ENCODE measurements at regions not wholly inside any gene's neighbourhood (a gene's known extent, or its start where the extent isn't known, plus 50 kb on each side); places are given as distances from the start of the nearest gene placed in this dataset.
"Not testable (repeated sequence)": the region's sequence is repeated elsewhere in the genome, so short reads cannot be mapped to it uniquely, and the experiment has no call there.

- no peaks in the 10 kb centered on the region for H3K4me1 ChIP-seq (ENCODE audit: control insufficient read depth in 1 of 2, insufficient read depth in 2 of 2, low read length in 2 of 2)
- no peak overlapping the region for H3K27ac ChIP-seq (ENCODE audit: low read length)
- H3K27me3 ChIP-seq (ENCODE audit: low read depth, low read length) = no peaks in the 10 kb centered on the region
- H3K36me3 ChIP-seq (ENCODE audit: control insufficient read depth in 1 of 2, insufficient read depth in 2 of 2, low read length in 2 of 2) = no peaks in the 10 kb centered on the region
- H3K4me3 ChIP-seq (ENCODE audit: low read depth in 1 of 2, low read length in 2 of 2) = no peak overlapping the region
- H3K9me3 ChIP-seq (ENCODE audit: control insufficient read depth in 1 of 2, low read length in 2 of 2) = no peaks in the 10 kb centered on the region
Observed at GRCh38 chr21:16199539-16199938, 469.8 kb downstream of the USP25 start.

GRCh38 chr21:16201718-16202117 lies 471.9 kb downstream of the USP25 start:
- no peaks in the 10 kb centered on the region for H3K36me3 ChIP-seq (ENCODE audit: control insufficient read depth in 1 of 2, insufficient read depth in 2 of 2, low read length in 2 of 2)
- no peaks in the 10 kb centered on the region for H3K27me3 ChIP-seq (ENCODE audit: low read depth, low read length)
- no peak overlapping the region for H3K27ac ChIP-seq (ENCODE audit: low read length)
- no peaks in the 10 kb centered on the region for H3K4me1 ChIP-seq (ENCODE audit: control insufficient read depth in 1 of 2, insufficient read depth in 2 of 2, low read length in 2 of 2)
- no peaks in the 10 kb centered on the region for H3K9me3 ChIP-seq (ENCODE audit: control insufficient read depth in 1 of 2, low read length in 2 of 2)
- H3K4me3 ChIP-seq (ENCODE audit: low read depth in 1 of 2, low read length in 2 of 2) = no peak overlapping the region

- H3K27me3 ChIP-seq (ENCODE audit: low read depth, low read length) = no peaks in the 10 kb centered on the region
- no peak overlapping the region for H3K4me3 ChIP-seq (ENCODE audit: low read depth in 1 of 2, low read length in 2 of 2)
- no peaks in the 10 kb centered on the region for H3K36me3 ChIP-seq (ENCODE audit: control insufficient read depth in 1 of 2, insufficient read depth in 2 of 2, low read length in 2 of 2)
- no peak overlapping the region for H3K27ac ChIP-seq (ENCODE audit: low read length)
- no peaks in the 10 kb centered on the region for H3K9me3 ChIP-seq (ENCODE audit: control insufficient read depth in 1 of 2, low read length in 2 of 2)
- no peaks in the 10 kb centered on the region for H3K4me1 ChIP-seq (ENCODE audit: control insufficient read depth in 1 of 2, insufficient read depth in 2 of 2, low read length in 2 of 2)
Observed at GRCh38 chr21:16205527-16205926, 475.7 kb downstream of the USP25 start.

GRCh38 chr21:16211339-16212303 lies 481.8 kb downstream of the USP25 start:
- H3K27me3 ChIP-seq (ENCODE audit: low read depth, low read length) = no peaks in the 10 kb centered on the region
- H3K4me1 ChIP-seq (ENCODE audit: control insufficient read depth in 1 of 2, insufficient read depth in 2 of 2, low read length in 2 of 2) = peaks cover 0 to 5% of the 10 kb centered on the region in 2 donors
- H3K36me3 ChIP-seq (ENCODE audit: control insufficient read depth in 1 of 2, insufficient read depth in 2 of 2, low read length in 2 of 2) = no peaks in the 10 kb centered on the region
- H3K4me3 ChIP-seq (ENCODE audit: low read depth in 1 of 2, low read length in 2 of 2) = no peak overlapping the region
- no peaks in the 10 kb centered on the region for H3K9me3 ChIP-seq (ENCODE audit: control insufficient read depth in 1 of 2, low read length in 2 of 2)
- H3K27ac ChIP-seq (ENCODE audit: low read length) = peak overlapping the region; percentile 64

GRCh38 chr21:16213518-16213917 lies 483.7 kb downstream of the USP25 start:
- no peaks in the 10 kb centered on the region for H3K36me3 ChIP-seq (ENCODE audit: control insufficient read depth in 1 of 2, insufficient read depth in 2 of 2, low read length in 2 of 2)
- peaks cover 0 to 5% of the 10 kb centered on the region in 2 donors for H3K4me1 ChIP-seq (ENCODE audit: control insufficient read depth in 1 of 2, insufficient read depth in 2 of 2, low read length in 2 of 2)
- no peak overlapping the region for H3K27ac ChIP-seq (ENCODE audit: low read length)
- H3K4me3 ChIP-seq (ENCODE audit: low read depth in 1 of 2, low read length in 2 of 2) = no peak overlapping the region
- no peaks in the 10 kb centered on the region for H3K27me3 ChIP-seq (ENCODE audit: low read depth, low read length)
- no peaks in the 10 kb centered on the region for H3K9me3 ChIP-seq (ENCODE audit: control insufficient read depth in 1 of 2, low read length in 2 of 2)

GRCh38 chr21:16215193-16215592 lies 485.4 kb downstream of the USP25 start:
- peaks cover 0 to 5% of the 10 kb centered on the region in 2 donors for H3K4me1 ChIP-seq (ENCODE audit: control insufficient read depth in 1 of 2, insufficient read depth in 2 of 2, low read length in 2 of 2)
- H3K36me3 ChIP-seq (ENCODE audit: control insufficient read depth in 1 of 2, insufficient read depth in 2 of 2, low read length in 2 of 2) = peaks cover 0 to 4% of the 10 kb centered on the region in 2 donors
- no peak overlapping the region for H3K27ac ChIP-seq (ENCODE audit: low read length)
- H3K4me3 ChIP-seq (ENCODE audit: low read depth in 1 of 2, low read length in 2 of 2) = no peak overlapping the region
- no peaks in the 10 kb centered on the region for H3K27me3 ChIP-seq (ENCODE audit: low read depth, low read length)
- no peaks in the 10 kb centered on the region for H3K9me3 ChIP-seq (ENCODE audit: control insufficient read depth in 1 of 2, low read length in 2 of 2)

- Histone ChIP-seq H3K9me3 (ENCODE audit: control insufficient read depth in 1 of 2, low read length in 2 of 2) (no peaks in the 10 kb centered on the region), H3K36me3 (ENCODE audit: control insufficient read depth in 1 of 2, insufficient read depth in 2 of 2, low read length in 2 of 2) (peaks cover 0 to 4% of the 10 kb centered on the region in 2 donors), H3K27me3 (ENCODE audit: low read depth, low read length) (no peaks in the 10 kb centered on the region), H3K27ac (ENCODE audit: low read length) (no peak overlapping the region), H3K4me1 (ENCODE audit: control insufficient read depth in 1 of 2, insufficient read depth in 2 of 2, low read length in 2 of 2) (peaks cover 0 to 5% of the 10 kb centered on the region in 2 donors), H3K4me3 (ENCODE audit: low read depth in 1 of 2, low read length in 2 of 2) (no peak overlapping the region)
Observed at GRCh38 chr21:16215663-16216183, 485.9 kb downstream of the USP25 start.

GRCh38 chr21:16216288-16216962 lies 486.6 kb downstream of the USP25 start:
- Histone ChIP-seq H3K4me3 (ENCODE audit: low read depth in 1 of 2, low read length in 2 of 2) (no peak overlapping the region), H3K9me3 (ENCODE audit: control insufficient read depth in 1 of 2, low read length in 2 of 2) (no peaks in the 10 kb centered on the region), H3K27ac (ENCODE audit: low read length) (no peak overlapping the region), H3K27me3 (ENCODE audit: low read depth, low read length) (no peaks in the 10 kb centered on the region), H3K36me3 (ENCODE audit: control insufficient read depth in 1 of 2, insufficient read depth in 2 of 2, low read length in 2 of 2) (peaks cover 0 to 4% of the 10 kb centered on the region in 2 donors), H3K4me1 (ENCODE audit: control insufficient read depth in 1 of 2, insufficient read depth in 2 of 2, low read length in 2 of 2) (peaks cover 0 to 3% of the 10 kb centered on the region in 2 donors)

GRCh38 chr21:16218682-16219343 lies 489.0 kb downstream of the USP25 start:
- no peak overlapping the region for H3K27ac ChIP-seq (ENCODE audit: low read length)
- H3K27me3 ChIP-seq (ENCODE audit: low read depth, low read length) = no peaks in the 10 kb centered on the region
- H3K36me3 ChIP-seq (ENCODE audit: control insufficient read depth in 1 of 2, insufficient read depth in 2 of 2, low read length in 2 of 2) = peaks cover 0 to 4% of the 10 kb centered on the region in 2 donors
- H3K4me3 ChIP-seq (ENCODE audit: low read depth in 1 of 2, low read length in 2 of 2) = no peak overlapping the region
- no peaks in the 10 kb centered on the region for H3K4me1 ChIP-seq (ENCODE audit: control insufficient read depth in 1 of 2, insufficient read depth in 2 of 2, low read length in 2 of 2)
- H3K9me3 ChIP-seq (ENCODE audit: control insufficient read depth in 1 of 2, low read length in 2 of 2) = no peaks in the 10 kb centered on the region

GRCh38 chr21:16224756-16225155 lies 495.0 kb downstream of the USP25 start:
- not testable (repeated sequence) for H3K4me3 ChIP-seq (ENCODE audit: low read depth in 1 of 2, low read length in 2 of 2); H3K9me3 ChIP-seq (ENCODE audit: control insufficient read depth in 1 of 2, low read length in 2 of 2); H3K27ac ChIP-seq (ENCODE audit: low read length); H3K36me3 ChIP-seq (ENCODE audit: control insufficient read depth in 1 of 2, insufficient read depth in 2 of 2, low read length in 2 of 2); H3K27me3 ChIP-seq (ENCODE audit: low read depth, low read length); H3K4me1 ChIP-seq (ENCODE audit: control insufficient read depth in 1 of 2, insufficient read depth in 2 of 2, low read length in 2 of 2)

GRCh38 chr21:16239659-16240265 lies 510.0 kb downstream of the USP25 start:
- no peak overlapping the region for H3K27ac ChIP-seq (ENCODE audit: low read length)
- no peaks in the 10 kb centered on the region for H3K27me3 ChIP-seq (ENCODE audit: low read depth, low read length)
- H3K4me3 ChIP-seq (ENCODE audit: low read depth in 1 of 2, low read length in 2 of 2) = no peak overlapping the region
- no peaks in the 10 kb centered on the region for H3K9me3 ChIP-seq (ENCODE audit: control insufficient read depth in 1 of 2, low read length in 2 of 2)
- H3K4me1 ChIP-seq (ENCODE audit: control insufficient read depth in 1 of 2, insufficient read depth in 2 of 2, low read length in 2 of 2) = no peaks in the 10 kb centered on the region
- H3K36me3 ChIP-seq (ENCODE audit: control insufficient read depth in 1 of 2, insufficient read depth in 2 of 2, low read length in 2 of 2) = no peaks in the 10 kb centered on the region

Measured in muscle layer of duodenum (tissue), 2 donors.